ENCODE measurements at regions not wholly inside any gene's neighbourhood (a gene's known extent, or its start where the extent isn't known, plus 50 kb on each side); places are given as distances from the start of the nearest gene placed in this dataset.
"Not testable (repeated sequence)": the region's sequence is repeated elsewhere in the genome, so short reads cannot be mapped to it uniquely, and the experiment has no call there.

DNA sequence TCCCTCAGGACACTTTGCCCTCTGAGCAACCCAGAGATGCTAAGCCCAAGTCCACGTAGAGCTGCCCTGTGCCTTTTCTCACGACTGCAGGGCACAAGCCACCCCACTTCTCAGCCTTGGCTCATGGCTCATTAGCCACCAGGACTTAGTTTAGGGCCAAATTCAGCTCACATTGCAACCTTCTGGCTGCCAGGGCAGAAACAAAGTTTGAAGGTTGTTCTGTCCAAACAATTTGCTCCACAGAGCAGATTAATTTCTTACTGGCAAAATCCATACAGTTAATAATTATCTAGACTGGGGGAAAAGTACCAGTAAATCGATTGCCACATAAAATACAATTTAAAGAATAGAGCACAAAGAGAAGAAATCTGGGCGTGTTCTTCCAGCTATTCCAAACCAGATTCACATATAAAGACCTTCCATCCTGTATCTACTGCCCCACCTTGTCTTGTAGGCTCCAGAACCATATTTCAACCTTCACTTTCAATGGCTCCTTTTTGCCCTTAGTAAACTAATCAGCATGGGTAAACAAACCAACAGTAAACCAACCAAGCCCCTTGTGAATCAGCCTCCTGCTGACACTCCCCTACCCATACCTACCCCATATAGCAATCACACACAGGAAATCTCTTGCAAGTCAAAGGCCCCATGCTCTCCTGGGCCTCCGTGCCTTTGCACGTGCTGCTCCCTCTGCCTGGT lies 101.9 kb downstream of the QRSL1 start:
- CTCF ChIA-PET = interaction anchor here (0.8 kb wide), 1 partner anchor 266 kb away, joined by 3 read pairs; no protein-coding TSS in a partner anchor
- POLR2A ChIA-PET = no interaction called here

DNA sequence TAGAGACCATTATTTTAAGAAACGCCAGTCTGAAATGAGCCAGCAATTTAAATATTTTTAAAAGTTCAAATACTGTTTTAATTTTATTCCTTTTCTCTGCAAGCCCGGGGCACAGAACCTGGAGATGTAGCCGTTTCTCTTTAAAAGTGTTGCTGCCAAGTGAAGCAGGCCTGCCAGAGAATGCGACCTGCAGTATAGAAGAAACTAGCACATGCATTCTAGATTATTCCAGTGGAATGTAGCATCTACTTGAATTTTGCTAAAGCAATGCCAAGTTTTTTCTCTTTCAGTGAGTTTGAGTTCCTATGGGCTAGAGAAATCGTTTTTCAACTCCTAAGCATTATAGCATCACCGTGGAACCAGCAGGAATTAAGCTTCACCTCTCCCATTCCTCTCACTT lies 101.3 kb downstream of the QRSL1 start:
- ChIA-PET POLR2A (no interaction called here), CTCF (interaction anchor here (0.8 kb wide), 1 partner anchor 267 kb away, joined by 3 read pairs; no protein-coding TSS in a partner anchor)

DNA sequence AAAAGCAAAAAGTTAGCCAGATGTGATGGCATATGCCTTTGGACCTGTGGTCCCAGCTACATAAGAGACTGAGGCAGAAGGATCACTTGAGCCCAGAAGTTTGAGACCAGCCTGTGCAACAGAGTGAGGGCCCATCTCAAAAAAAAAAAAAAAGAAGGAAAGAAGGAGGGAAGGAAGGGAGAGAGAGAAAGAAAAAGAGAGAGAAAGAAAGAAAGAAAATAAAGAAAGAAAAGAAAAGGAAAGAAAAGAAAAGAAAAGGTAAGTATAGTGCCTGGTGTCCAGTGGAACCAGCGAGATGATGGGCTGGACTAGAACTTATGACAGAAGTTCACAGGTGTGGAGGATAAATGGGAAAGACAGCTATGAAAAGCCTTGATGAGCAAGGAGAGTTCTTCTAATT lies 100.9 kb downstream of the QRSL1 start:
- ChIA-PET CTCF (no interaction called here), POLR2A (no interaction called here)

DNA sequence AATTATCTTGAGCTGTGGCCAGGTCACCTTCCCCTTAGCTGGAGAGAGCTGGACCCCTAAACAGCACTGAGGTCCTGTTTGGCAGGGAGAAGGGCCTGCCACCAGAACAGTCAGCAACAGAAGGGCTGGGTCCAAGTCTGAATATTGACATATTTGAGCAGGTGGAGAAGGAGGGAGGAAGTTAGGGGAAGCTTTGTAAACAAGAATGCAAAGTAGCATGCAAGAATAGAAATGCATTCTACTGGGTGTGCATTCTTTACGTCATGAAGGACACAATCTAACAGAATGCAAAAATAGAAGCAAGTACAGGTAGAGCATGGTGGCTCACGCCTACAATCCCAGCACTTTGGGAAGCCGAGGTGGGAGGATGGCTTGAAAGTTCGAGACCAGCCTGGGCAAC lies 100.5 kb downstream of the QRSL1 start:
- ChIA-PET POLR2A (no interaction called here), CTCF (no interaction called here)

DNA sequence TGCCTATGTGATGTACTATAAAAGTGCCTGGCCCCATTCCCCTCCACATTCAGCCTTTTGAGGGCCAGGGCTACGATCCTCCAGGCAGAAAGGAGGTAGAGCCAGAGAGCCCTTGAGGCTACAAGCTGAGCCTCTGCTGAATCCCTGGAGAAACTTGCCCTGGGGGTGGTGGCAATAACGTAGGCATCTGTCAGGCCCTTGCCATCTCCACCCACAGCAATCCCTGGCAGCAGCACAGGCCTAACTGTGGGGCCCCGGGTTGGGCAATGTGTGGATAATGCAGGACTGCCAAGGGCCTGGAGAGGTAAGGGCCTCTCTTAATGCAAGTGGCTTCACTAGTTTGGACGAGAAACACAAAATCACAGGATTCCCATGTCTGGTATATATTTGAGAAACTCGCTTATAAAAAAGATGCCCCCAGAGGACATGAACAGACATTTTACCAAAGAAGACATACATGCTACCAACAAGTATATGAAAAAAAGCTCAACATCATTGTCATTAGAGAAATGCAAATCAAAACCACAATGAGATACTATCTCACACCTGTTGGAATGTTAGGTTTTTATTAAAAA lies 99.0 kb downstream of the QRSL1 start:
- POLR2A ChIA-PET = no interaction called here
- CTCF ChIA-PET = no interaction called here

DNA sequence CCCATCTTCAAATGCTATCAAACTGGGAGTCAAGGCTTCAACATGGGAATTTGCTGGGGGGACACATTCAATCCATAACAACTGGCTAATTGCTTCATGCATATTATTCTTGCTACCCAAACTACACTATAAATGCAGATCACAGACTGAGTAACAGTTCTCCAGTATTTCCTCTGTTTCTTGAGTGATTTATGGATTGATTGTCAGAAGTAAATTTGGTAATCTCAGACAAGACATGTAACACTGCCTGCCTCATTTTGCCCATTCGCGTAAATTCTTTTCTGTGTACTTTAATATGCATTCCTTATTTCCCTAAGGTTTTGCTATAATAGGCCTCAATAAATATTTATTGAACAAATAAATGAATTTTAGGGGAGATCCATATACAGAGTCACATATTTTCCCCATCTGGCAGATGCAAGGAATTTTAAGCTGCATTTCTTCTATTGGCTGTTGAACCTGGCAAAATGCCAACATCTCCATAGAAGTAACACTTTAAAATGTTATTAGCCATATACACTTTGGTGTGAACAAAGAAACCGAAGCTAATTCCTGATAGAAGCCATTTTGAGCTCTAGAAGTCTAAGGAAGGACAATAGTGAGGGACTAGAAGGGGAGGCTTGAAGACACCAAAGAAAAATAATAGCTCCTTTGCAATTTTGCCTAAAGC lies 98.2 kb downstream of the QRSL1 start:
- ChIA-PET POLR2A (no interaction called here), CTCF (no interaction called here)

DNA sequence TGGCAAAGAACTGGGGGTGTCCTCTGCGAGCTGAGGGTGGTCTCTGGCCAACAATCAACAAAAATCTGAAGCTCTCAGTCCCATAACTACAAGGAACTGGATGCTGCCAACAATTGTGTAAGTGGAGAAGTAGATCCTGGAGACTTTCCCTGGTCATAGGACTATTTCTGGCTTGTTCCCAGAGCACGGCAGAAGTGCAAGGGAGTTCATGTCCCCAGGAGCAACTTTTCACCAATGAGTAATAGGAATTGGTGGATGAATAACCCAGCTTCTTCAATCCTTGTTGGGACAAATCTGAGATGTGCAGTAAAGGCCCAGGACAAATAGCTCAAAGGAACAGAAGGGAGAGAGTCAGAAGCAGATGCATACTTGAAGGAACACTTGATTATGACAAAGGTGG lies 95.5 kb downstream of the QRSL1 start:
- POLR2A ChIA-PET = no interaction called here
- CTCF ChIA-PET = no interaction called here

DNA sequence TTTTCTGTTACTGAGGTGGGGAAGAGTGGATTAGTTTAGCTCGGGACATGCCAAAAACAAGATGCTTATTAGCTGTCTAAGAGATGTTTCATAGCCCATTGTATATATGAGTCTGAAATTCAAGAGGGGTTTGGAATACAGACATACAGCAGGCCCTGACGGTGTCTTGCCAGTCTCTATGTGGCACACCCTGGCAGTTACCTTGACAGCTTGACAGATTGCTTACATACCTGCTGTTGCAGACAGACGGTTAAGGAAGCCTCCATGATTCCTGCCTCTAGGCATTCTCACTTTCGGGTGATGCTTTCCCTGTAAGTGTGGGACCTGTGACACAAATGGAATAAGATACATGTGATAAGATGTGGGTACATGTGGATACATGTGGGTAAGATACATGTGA lies 95.0 kb downstream of the QRSL1 start:
- ChIA-PET POLR2A (no interaction called here), CTCF (no interaction called here)

DNA sequence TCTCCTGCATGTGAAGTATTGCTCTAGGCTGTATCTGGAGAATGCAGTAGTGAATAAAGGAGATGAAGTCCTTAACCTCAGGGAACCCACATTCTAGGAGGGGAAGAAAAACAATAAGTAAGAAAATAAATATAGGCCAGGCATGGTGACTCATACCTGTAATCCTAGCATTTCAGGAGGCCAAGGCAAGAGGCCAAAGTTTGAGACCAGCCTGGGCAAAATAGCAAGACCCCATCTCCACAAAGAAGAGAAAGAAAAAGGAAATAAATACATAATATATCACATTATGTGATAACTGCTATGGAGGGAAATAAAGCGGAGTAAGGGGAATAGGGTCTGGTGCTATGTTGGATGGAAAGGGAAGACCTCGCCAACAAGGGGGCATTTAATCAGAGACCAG lies 94.0 kb downstream of the QRSL1 start:
- POLR2A ChIA-PET, CTCF ChIA-PET: not testable (repeated sequence)

DNA sequence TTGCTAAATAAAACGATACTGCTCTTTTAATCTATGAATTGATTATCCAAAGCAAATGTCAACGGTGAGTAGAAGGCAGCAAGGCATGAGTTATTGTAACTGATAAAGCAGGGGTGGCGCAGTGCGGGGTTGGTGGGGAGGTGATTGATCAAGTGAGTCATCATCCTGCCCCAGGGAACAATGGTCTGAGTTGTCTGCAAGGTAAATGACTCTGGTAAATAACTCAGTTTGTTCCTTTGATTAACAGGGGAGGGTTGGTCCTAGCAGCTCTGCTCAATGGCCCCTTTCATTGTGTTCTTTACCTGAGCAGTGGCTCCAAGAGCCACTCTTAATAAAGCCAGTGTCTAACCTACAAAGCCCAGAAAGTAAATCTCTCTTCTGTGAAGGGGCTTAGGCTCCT lies 91.8 kb downstream of the QRSL1 start:
- CTCF ChIA-PET, POLR2A ChIA-PET: not testable (repeated sequence)
